SK-N-SH (cell line): ENCODE measurements at regions not wholly inside any gene's neighbourhood (a gene's known extent, or its start where the extent isn't known, plus 50 kb on each side); places are given as distances from the start of the nearest gene placed in this dataset.

Experiments
- CTCF ChIA-PET: fragments of 300-600, 350-600 bp; formaldehyde crosslinking; extraction: SDS; loops from one replicate; lab custom pipeline; 2021; lab: Yijun Ruan, JAX
- POLR2A ChIA-PET: fragments of 350-600 bp; sonication (Branson Sonifier 250); formaldehyde crosslinking; extraction: SDS; loops from one replicate; lab custom pipeline; 2020; ENCODE audit warnings: antibody characterized with exemption, inconsistent platforms; lab: Yijun Ruan, JAX
- DNase-seq: peaks from one replicate; pipeline ENCODE4 v3.0.0; 2012
- H2AFZ ChIP-seq: fragments of 200-600 bp; sonication (generic); 2 replicates; pipeline ENCODE4 v1.8.1; 2016; ENCODE audit warnings: antibody characterized with exemption, mild to moderate bottlenecking, low read depth
- H3F3A ChIP-seq: fragments of 200-600 bp; sonication (generic); replicated peaks from 2 replicates; pipeline ENCODE3; 2016; ENCODE audit warnings: antibody characterized with exemption, mild to moderate bottlenecking; ENCODE audit not compliant: insufficient read depth
- H3K27ac ChIP-seq, 2 experiments: fragments of 200-500 bp in 1 of 2; fragments of 200-600 bp in 1 of 2; sonication (Bioruptor generic) in 1 of 2; sonication (generic), shearing (Covaris generic) in 1 of 2; 2 replicates each; pipeline versions ENCODE4 v1.5.1 to v1.6.1; 2014 to 2016; ENCODE audit warnings: low read depth in 2 of 2, inconsistent platforms in 1 of 2, low read length in 1 of 2, mild to moderate bottlenecking in 1 of 2, mixed read lengths in 1 of 2
- H3K27me3 ChIP-seq: fragments of 200-600 bp; sonication (generic), shearing (Covaris generic); 2 replicates; pipeline ENCODE4 v1.6.1; 2016; ENCODE audit warnings: mixed run types; ENCODE audit not compliant: insufficient read depth
- H3K36me3 ChIP-seq, 2 experiments: fragments of 200-500 bp in 1 of 2; fragments of 200-600 bp in 1 of 2; sonication (Bioruptor generic) in 1 of 2; sonication (generic) in 1 of 2; replicated peaks in 1 of 2; 2 replicates each; pipeline versions ENCODE3 to v1.5.1; 2014 to 2016; ENCODE audit warnings: low read length in 1 of 2, mild to moderate bottlenecking in 1 of 2; ENCODE audit not compliant: insufficient read depth in 2 of 2, control insufficient read depth in 1 of 2
- H3K4me1 ChIP-seq, 2 experiments: fragments of 200-500 bp in 1 of 2; fragments of 200-600 bp in 1 of 2; sonication (Bioruptor generic) in 1 of 2; sonication (generic), shearing (Covaris generic) in 1 of 2; 2 replicates each; pipeline versions ENCODE4 v1.5.1 to v1.6.1; 2014 to 2016; ENCODE audit warnings: low read depth in 1 of 2, low read length in 1 of 2, mixed run types in 1 of 2; ENCODE audit not compliant: insufficient read depth in 2 of 2, control insufficient read depth in 1 of 2
- H3K4me2 ChIP-seq: fragments of 200-600 bp; sonication (generic), shearing (Covaris generic); 2 replicates; pipeline ENCODE4 v1.6.1; 2017; ENCODE audit warnings: mixed run types
- H3K4me3 ChIP-seq, 2 experiments: fragments of 200-500 bp in 1 of 2; fragments of 200-600 bp in 1 of 2; sonication (Bioruptor generic) in 1 of 2; sonication (generic), shearing (Covaris generic) in 1 of 2; 2 replicates each; pipeline versions ENCODE4 v1.5.1 to v1.8.1; 2014 to 2016; ENCODE audit warnings: low read depth in 2 of 2, inconsistent platforms in 1 of 2, low read length in 1 of 2, mild to moderate bottlenecking in 1 of 2, mixed read lengths in 1 of 2, moderate library complexity in 1 of 2
- H3K79me2 ChIP-seq: fragments of 200-600 bp; sonication (generic); 2 replicates; pipeline ENCODE4 v1.8.1; 2017; ENCODE audit warnings: mild to moderate bottlenecking; ENCODE audit not compliant: insufficient read depth
- H3K9ac ChIP-seq: fragments of 200-600 bp; sonication (generic); 2 replicates; pipeline ENCODE4 v1.6.1; 2017; ENCODE audit warnings: mixed run types
- H3K9me2 ChIP-seq: fragments of 200-600 bp; sonication (generic); 2 replicates; pipeline ENCODE4 v1.6.1; 2017; ENCODE audit warnings: mixed run types
- H3K9me3 ChIP-seq: fragments of 200-600 bp; sonication (generic); 2 replicates; pipeline ENCODE4 v1.6.1; 2017; ENCODE audit warnings: mixed run types, mild to moderate bottlenecking, moderate library complexity
- H4K20me1 ChIP-seq: fragments of 200-600 bp; sonication (generic); 2 replicates; pipeline ENCODE4 v1.6.1; 2017; ENCODE audit warnings: mild to moderate bottlenecking, mixed run types; ENCODE audit not compliant: insufficient read depth
- CHD2 ChIP-seq: fragments of 150-350 bp; IDR thresholded peaks from 2 replicates; pipeline ENCODE4 v1.6.1; 2018; ENCODE audit warnings: low read length; ENCODE audit not compliant: partially characterized antibody
- CTCF ChIP-seq: fragments of 200-600 bp; sonication (generic); IDR thresholded peaks from 2 replicates; pipeline ENCODE4 v1.6.1; 2017; ENCODE audit warnings: antibody characterized with exemption, mild to moderate bottlenecking, moderate library complexity
- EP300 ChIP-seq, 2 experiments: IDR thresholded peaks; 2 replicates each; pipeline versions ENCODE4 v1.4.0 to v1.6.1; 2012; ENCODE audit warnings: borderline replicate concordance in 1 of 2, low read depth in 1 of 2, low read length in 1 of 2
- EZH2phosphoT487 ChIP-seq: fragments of 200-600 bp; sonication (generic); IDR thresholded peaks from 2 replicates; pipeline ENCODE4 v1.6.1; 2017; ENCODE audit warnings: low read depth, mixed run types, mild to moderate bottlenecking, antibody characterized with exemption, moderate library complexity, borderline replicate concordance
- FOSL2 ChIP-seq: IDR thresholded peaks from 2 replicates; pipeline ENCODE4 v1.4.0; 2012; ENCODE audit warnings: low read depth, mild to moderate bottlenecking, moderate library complexity, borderline replicate concordance
- FOXM1 ChIP-seq: IDR thresholded peaks from 2 replicates; pipeline ENCODE4 v1.4.0; 2012; ENCODE audit warnings: low read depth, mild to moderate bottlenecking
- GABPA ChIP-seq: IDR thresholded peaks from 2 replicates; pipeline ENCODE4 v1.4.0; 2012; ENCODE audit warnings: low read depth, mild to moderate bottlenecking
- IRF3 ChIP-seq: fragments of 150-350 bp; IDR thresholded peaks from 2 replicates; pipeline ENCODE4 v1.6.1; 2016; ENCODE audit warnings: mild to moderate bottlenecking, low read depth, low read length
- MEF2A ChIP-seq: IDR thresholded peaks from 2 replicates; pipeline ENCODE4 v1.4.0; 2012; ENCODE audit warnings: low read depth, borderline replicate concordance
- MXI1 ChIP-seq: IDR thresholded peaks from 2 replicates; pipeline ENCODE4 v1.6.1; 2012; ENCODE audit warnings: mild to moderate bottlenecking, low read depth, low read length, improper control_type of control experiment
- NRF1 ChIP-seq: IDR thresholded peaks from 2 replicates; pipeline ENCODE4 v1.6.1; 2012; ENCODE audit warnings: low read depth, mild to moderate bottlenecking, low read length
- PBX3 ChIP-seq: IDR thresholded peaks from 2 replicates; pipeline ENCODE4; 2012
- POLR2AphosphoS5 ChIP-seq: IDR thresholded peaks from 2 replicates; pipeline ENCODE4 v1.6.1; 2012; ENCODE audit warnings: low read depth, low read length
- RXRA ChIP-seq: IDR thresholded peaks from 2 replicates; pipeline ENCODE4 v1.4.0; 2012; ENCODE audit warnings: low read depth, mild to moderate bottlenecking, borderline replicate concordance
- SMC3 ChIP-seq: IDR thresholded peaks from 2 replicates; pipeline ENCODE4 v1.6.1; 2012; ENCODE audit warnings: low read depth, low read length, improper control_type of control experiment
- TCF12 ChIP-seq: IDR thresholded peaks from 2 replicates; pipeline ENCODE4 v1.4.0; 2012
- TEAD4 ChIP-seq: IDR thresholded peaks from 2 replicates; pipeline ENCODE4 v1.4.0; 2012; ENCODE audit warnings: mild to moderate bottlenecking, borderline replicate concordance; ENCODE audit not compliant: insufficient read depth
- USF1 ChIP-seq: IDR thresholded peaks from 2 replicates; pipeline ENCODE4 v1.4.0; 2012; ENCODE audit warnings: low read depth, borderline replicate concordance
- USF2 ChIP-seq: fragments of 150-350 bp; IDR thresholded peaks from 2 replicates; pipeline ENCODE4 v1.6.1; 2017; ENCODE audit warnings: antibody characterized with exemption, low read length, low read depth, borderline replicate concordance
- YY1 ChIP-seq: IDR thresholded peaks from 2 replicates; pipeline ENCODE4 v1.4.0; 2012; ENCODE audit warnings: low read depth, mild to moderate bottlenecking
- WGBS: methylation state at CpG from one replicate; pipeline ENCODE4 v1.1.6; 2017; ENCODE audit warnings: low lambda C conversion rate; 5-methylcytosine and 5-hydroxymethylcytosine counted together

- WGBS: 29% methylated on average over 3 of the region's 3 CpGs
- H3K27ac ChIP-seq: no peak overlapping the region
- no peaks in the 10 kb centered on the region for H3K27me3 ChIP-seq
- H3K4me1 ChIP-seq: peaks cover 0 to 63% of the 10 kb centered on the region in 2 experiments; a peak in 2 of 4 replicates
- TF ChIP-seq NRF1: no peak
- TF ChIP-seq TCF12: no peak
- TF ChIP-seq FOSL2: no peak
- TF ChIP-seq RXRA: no peak
- TF ChIP-seq CHD2: no peak
- no peak for TF ChIP-seq IRF3
- no peak for TF ChIP-seq GABPA
- TF ChIP-seq PBX3: no peak
- TF ChIP-seq MXI1: no peak
- TF ChIP-seq CTCF: no peak
- no peak for TF ChIP-seq FOXM1
- TF ChIP-seq EZH2phosphoT487: no peak
- TF ChIP-seq TEAD4: no peak
- TF ChIP-seq EP300 (IDR thresholded peaks at IDR 0.05; ENCODE audit: borderline replicate concordance in 1 of 2, low read depth in 1 of 2, low read length in 1 of 2): no peak
- no peak for TF ChIP-seq USF2
- no peak for TF ChIP-seq USF1
- no peak for TF ChIP-seq POLR2AphosphoS5
- TF ChIP-seq YY1: no peak
- no peak for TF ChIP-seq MEF2A
- TF ChIP-seq SMC3: no peak
- no peak for DNase-seq
- no peak overlapping the region for H3K4me2 ChIP-seq
- no peaks in the 10 kb centered on the region for H3K79me2 ChIP-seq
- H2AFZ ChIP-seq: no peak overlapping the region
- H3K36me3 ChIP-seq: no peaks in the 10 kb centered on the region
- no peaks in the 10 kb centered on the region for H4K20me1 ChIP-seq
- no peaks in the 10 kb centered on the region for H3K9me2 ChIP-seq
- H3K9me3 ChIP-seq: no peaks in the 10 kb centered on the region
- no peaks in the 10 kb centered on the region for H3F3A ChIP-seq
- ChIA-PET CTCF (no interaction called here), POLR2A (no interaction called here)
- no peak overlapping the region for H3K4me3 ChIP-seq
- H3K9ac ChIP-seq: no peak overlapping the region
Measured at GRCh38 chr2:21263622-21264021, 139.9 kb downstream of the TDRD15 start.
